Stimulated activated CD4-positive, alpha-beta T cell treated with anti-CD3 and anti-CD28 coated beads, Interleukin-15, amount 100 ng/mL, for 48 hours (primary cell): ENCODE measurements at regions not wholly inside any gene's neighbourhood (a gene's known extent, or its start where the extent isn't known, plus 50 kb on each side); places are given as distances from the start of the nearest gene placed in this dataset.
"Not testable (repeated sequence)": the region's sequence is repeated elsewhere in the genome, so short reads cannot be mapped to it uniquely, and the experiment has no call there.

Source experiments
- DNase-seq, 2 donors: peaks; one replicate each; pipeline ENCODE4 v3.0.0-alpha.2; 2020; ENCODE audit warnings: low read depth in 2 of 2

DNA sequence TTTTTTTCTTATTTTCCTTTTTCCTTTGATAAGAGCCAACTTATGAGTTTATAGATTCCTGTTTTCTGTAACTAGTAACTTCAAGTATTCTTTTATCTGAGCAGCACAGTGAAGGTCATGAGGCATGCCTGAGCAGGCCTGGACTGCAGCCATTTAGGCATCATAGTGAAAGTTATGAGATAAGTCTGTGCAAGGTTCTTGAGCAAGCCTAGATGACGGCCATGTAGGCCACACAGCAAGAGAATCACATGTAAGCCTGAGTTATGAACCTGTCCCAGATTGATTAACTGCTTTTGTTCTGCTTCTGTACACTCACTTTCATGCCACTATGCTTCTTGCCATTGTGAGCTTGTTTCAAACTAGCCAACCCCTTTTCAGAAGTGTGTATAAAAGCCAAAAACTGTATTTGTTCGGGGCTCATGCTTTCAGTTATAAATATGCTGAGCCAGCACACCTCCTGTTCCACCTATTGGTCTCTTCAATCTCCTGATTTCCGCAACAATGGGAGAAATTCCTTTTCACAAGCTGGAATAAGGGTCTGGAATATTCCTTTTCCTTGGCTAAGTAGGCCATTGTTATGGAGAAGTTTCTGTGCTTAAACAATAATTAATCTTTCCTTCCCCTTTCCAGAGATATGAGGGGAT, 745.7 kb downstream of the FAM181B start:
- DNase-seq = no peak

DNA sequence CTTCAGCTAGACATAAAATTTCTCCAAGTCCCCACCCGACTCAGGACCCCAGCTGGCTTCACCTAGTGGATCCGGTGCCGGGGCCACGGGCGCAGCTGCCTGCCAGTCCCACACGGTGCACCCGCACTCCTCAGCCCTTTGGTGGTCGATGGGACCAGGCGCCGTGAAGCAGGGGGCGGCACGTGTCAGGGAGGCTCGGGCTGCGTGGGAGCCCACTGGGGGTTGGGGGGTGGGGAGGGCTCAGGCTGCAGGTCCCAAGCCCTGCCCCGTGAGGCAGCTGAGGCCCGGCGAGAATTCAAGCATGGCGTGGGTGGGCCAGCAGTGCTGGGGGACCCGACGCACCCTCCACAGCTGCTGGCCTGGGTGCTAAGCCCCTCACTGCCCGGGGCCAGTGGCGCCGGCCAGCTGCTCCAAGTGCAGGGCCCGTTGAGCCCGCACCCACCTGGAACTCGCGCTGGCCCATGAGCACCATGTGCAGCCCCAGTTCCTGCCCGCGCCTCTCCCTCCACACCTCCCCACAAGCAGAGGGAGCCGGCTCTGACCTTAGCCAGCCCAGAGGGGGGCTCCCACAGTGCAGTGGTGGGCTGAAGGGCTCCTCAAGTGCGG, 747.0 kb downstream of the FAM181B start:
- DNase-seq = no peak

DNA sequence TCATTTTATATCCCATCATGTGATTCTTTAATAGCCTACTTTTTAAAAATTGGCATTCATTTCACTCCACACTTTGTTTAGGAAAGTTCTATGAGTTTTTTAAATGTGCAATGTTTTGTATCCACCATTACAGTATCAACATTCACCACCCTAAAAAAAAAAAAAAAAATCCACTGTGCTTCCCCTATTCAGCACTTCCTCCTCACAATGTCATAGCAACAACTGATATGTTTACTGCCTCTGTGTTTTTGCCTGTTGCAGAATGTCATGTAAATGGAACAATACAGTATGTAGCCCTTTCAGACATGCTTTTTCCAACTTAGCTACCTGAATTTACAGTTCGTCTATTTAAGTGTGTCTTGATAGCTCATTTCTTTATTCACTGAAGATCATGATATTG, 754.2 kb downstream of the FAM181B start:
- DNase-seq = no peak

DNA sequence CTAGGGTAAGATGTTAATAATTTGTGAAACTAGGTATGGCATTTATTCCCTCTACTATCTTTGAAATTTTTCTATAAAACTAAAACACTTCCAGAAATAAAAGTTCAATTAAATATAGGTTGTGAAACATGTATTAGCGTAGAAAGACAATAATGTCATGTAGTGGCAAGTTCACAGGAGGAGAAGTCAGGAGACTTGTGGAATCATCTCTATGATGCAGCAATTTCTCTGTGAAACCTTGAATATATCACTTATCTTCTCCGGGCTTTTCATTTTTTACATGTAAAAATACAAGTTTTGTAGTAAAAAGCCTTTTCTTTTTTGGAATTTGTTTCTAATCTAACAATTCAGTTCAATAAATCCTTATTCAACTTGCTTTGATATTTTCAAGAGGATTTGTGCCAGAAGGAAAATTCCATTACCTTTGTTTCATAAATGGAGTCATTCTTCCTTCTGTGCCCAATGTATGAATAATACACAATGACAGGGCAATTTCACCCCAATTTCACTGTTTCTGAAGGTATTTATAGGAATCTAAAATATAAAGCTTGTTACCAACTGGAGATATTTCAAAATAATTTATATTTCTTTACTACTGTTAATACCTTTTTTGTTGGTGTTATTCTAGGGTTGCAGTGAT, 758.3 kb downstream of the FAM181B start:
- no peak for DNase-seq

DNA sequence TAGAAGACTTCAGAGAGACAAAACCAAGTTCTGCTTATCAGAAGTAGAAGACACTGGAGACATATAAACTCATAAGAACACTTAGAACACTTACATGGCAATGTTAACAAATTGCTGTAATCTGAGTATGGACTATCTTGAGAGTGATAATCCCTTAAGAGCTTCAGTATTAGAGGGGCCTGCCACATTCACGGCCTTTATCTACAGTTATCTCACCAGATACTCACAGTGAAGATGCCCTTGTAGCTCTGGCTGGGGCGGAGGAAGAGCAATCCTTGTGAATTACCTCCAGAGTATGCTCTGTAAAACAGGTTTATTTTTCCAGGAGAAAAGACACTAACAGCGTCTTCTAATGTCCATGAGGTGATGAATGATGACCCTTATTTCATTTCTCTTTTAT, 762.8 kb downstream of the FAM181B start:
- no peak for DNase-seq

DNA sequence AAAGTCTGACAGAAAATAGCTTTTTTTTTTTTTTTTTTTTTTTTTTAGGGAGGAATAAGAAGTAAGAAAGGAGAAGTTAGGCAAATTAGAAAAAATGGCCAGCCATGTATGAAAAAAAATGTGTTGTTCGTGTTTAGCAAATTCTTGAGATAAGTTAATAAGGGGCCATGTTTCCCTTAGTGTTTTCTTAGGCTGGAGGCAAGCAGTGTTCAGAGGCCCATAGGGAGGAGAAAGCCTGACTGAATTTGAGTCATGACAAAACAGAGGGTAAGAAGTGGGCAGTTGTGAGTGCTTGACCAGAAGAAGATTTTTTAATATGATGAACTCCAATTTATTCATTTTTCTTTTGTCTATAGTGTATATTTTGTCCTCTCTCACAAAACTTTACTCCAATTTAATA, 766.4 kb downstream of the FAM181B start:
- no peak for DNase-seq

DNA sequence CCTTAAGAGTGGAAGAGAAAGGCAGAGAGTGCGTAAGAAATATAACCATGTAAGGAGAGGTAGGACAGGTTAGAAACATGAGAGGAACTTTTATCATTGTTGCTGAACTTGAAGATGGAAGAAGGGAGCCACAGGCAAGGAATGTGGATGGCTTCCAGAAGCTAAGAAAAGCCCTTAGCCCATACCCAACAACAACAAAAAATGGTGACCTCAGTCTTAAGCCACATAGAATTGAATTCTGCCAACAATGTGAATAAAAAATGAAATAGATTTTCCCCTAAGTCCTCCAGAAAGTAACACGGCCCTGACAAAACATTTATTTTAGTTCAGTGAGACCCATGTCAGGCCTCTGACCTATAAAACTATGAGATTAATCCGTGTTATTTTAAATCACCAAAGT, 767.3 kb downstream of the FAM181B start:
- no peak for DNase-seq

DNA sequence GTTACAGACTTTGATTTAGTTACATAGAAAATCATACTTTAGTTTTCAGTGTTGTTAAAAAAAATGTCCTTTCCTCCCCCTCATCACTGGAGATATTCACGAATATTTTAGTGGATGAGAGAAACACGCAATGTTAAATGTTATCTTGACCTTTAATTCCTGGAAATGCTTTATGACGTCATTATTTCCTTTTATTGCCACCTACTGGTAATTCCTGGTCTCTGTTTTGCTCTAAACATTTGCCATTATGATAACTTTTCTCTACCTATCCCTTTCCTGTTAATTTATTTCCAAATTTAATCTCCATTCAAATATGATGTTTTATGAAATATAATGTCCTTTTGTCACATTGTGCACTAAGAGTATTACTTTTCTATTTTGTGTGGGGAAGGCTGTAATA, 770.6 kb downstream of the FAM181B start:
- no peak for DNase-seq

DNA sequence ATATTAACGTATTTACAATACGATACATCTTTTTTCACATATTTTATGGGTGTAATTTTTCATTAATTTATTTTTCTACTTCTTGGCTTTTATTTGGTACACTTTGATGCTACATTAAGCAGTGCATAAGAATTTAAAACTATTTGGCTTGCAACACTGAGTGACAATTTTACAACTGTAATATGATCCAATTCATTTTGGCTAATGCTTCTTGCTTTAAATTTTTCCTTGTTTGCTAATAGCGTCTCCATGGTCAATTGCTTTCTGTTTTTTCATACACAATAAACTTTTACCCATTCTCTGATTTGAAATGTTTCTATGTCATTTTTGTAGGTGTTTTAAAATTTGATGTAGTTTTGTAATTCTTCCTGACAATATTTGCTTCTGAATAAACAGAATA, 773.2 kb downstream of the FAM181B start:
- no peak for DNase-seq

DNA sequence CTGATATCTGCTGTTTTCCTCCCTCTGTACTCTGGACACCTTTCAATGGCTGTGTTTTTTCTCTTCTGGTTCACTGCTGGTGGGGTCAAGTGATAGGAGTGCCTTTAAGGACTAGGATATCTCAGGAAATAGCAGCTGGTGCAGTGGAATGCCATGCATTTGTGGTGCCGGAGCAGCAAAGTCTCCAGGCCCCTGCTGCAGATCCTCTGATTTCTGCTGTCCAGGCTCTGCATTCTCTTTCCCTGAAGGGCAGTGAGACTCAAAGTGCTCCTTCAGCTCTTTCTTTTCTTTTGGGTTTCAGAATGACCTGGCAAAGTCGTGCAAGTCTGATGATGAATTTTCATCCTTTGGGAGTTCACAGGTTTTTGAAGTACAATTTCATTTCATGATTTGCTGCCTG, 774.3 kb downstream of the FAM181B start:
- no peak for DNase-seq

DNA sequence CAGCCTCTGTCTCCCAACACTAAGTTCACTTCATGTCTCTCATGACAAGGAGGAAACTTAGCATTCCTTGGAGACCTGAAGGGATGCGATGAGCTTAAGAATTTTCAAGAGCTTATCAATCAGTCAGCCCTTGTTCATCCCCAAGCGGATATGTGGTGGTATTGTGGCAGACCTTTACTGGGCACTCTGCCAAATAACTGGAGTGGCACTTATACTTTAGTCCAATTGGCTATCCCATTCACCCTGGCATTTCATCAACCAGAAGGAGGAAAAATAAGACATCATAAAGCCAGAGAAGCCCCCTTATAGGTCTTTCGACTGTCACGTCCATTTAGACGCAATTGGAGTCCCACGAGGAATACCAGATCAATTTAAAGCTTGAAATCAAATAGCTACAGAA, 779.4 kb downstream of the FAM181B start:
- not testable (repeated sequence) for DNase-seq

DNA sequence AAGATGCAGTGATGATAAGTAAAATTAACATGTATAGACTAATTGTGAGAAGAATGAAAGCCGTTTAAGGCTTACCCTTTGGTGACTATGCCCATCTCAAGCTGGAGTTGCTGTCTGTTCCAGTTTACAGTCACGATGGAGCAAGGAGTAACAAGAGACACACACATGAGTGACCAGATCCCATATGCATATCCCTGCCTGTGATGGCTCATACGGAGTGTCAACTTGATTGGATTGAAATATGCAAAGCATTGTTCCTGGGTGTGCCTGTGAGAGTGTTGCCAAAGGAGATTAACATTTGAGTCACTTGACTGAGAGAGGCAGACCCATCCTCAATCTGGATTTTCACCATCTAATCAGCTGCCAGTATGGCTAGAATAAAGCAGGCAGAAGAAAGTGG, 786.8 kb downstream of the FAM181B start:
- DNase-seq = no peak

DNA sequence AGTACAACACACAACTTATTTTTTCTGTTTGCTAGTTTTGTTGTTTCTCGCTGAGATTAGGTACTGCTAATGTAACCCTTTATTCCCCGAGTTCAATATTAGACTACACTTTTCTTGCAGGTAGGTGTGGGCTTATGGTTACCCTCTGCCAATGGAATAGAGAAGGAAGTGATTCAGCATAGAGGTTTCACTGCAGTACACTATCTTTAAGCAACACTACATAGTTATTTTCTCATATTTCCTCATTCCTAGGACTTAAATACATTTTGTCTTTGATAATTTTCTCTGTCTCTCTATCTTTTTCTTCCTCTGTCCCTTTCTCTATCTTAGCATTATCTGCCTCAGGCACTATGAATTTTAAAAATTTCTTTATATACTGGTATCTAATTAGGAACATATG, 791.0 kb downstream of the FAM181B start:
- DNase-seq = no peak

DNA sequence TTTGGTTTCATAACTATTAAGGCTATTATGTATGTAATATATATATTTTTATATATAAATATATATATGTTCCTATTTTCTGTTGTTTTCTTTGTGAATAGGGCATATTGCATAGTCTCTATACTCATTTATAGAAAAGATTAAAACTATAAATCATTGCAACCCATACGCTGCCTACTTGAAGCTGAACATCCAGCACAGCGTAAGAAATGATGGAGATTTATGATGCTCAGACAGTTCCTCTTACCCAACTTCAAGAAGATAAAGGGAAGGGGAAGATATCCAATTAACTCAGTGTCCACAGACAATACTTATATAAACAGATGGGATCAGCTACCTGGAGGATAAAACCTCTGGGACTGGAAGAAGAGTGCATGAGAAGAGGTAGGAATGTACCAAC, 791.7 kb downstream of the FAM181B start:
- DNase-seq = no peak

DNA sequence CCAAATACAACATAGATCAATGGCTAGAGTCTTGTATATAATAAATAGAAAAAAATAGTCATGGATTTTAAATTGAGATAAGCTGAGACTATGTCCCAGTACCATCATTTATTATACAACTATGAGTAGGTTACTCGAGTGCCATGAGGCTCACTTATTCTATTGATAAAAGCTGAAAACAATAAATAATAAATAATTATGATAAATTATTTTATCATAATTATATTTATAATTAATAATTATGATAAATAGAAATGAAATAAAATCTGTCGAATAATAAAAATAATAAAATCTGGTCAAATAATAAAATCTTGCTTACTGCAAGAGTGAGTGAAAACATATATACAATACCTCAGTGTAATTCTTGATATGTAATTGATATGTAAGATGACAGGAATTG, 801.4 kb downstream of the FAM181B start:
- no peak for DNase-seq

DNA sequence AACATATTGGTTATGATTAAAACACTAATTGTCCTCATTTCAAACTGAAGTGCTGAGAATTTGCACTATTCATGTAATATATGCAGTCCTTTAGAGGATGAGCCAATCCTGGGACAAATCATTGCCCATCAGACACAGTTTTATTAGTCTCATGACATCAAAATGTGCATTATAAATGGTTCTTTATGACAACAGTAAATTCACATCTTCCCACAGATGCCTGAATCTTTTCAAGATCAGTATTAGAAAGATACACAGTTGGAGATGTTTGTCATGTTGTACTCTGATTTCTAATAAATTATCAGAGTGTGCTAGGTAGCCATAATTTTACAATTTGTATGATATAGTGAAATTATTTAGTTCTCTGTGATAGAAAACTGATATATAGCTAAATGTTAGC, 813.5 kb downstream of the FAM181B start:
- DNase-seq = no peak

DNA sequence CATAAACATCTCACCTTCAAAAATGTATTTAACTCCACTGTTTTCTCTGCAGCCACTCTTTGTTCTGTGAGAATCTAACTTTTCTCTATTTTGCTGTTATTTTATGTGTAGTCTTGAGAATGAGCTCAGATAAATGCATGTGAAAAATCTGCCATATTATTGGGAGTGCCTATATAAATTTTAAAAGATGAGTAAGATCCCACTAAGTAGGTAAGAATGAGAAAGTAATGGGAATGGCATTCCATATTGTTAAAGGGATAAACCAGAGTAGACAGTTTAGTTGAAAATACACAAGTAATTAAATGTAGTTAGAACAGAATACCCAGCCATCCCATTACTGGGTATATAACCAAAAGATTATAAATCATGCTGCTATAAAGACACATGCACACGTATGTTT, 817.2 kb downstream of the FAM181B start:
- no peak for DNase-seq

DNA sequence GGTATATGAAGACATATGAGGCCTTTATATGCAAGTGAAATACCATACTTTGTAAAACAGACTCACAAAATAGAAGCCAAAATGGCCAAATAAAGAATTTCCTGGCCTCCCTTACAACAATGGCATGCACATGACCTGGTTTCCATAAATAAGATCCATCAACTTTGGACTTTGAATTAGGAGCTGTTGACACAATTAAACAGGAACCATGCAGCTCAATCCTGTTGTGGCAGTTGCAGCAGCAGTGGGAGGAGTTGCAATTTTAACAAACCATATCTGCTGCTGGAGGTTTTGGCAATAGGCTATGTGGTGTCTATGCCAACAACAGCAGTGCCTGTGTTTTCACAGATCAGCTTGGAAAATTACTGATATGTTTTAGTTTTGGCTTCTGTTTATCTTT, 818.6 kb downstream of the FAM181B start:
- no peak for DNase-seq

DNA sequence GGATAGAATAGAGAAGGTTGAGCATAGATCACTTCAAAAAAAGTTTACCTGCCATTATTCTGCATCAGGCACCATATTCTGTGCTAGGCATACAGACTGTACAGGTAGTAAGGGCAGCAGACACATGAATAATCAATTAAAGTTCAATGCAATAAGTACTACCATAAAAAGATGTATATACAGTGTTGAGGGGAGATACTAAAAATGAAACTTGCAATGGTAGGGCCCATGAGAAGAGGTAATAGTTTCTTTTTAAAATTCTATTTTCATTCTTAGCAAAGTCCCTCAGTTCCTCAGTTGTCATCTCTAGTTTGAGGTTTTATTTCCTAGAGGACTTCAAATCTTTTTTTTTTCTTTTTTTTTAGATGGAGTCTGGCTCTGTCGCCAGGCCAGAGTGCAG, 819.9 kb downstream of the FAM181B start:
- DNase-seq = no peak

DNA sequence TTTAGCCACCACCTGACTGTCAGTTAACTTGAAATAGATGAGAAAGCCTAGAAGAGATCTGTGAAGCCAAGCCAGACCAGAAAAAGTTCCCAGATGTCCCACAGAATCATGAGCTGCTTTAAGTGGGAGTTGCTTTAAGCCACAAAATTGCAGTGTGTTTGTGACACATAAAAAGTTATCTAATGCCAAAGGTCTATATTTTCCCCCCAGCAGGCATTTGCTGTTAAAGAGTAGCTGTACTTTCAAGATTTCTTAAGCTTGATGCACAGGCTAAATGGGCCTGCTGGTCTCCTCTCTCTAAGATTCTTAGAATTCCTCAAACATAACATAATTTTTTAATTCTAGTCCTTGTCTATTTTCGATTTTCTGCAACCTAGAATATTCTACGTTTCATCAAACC, 825.7 kb downstream of the FAM181B start:
- DNase-seq = no peak

DNA sequence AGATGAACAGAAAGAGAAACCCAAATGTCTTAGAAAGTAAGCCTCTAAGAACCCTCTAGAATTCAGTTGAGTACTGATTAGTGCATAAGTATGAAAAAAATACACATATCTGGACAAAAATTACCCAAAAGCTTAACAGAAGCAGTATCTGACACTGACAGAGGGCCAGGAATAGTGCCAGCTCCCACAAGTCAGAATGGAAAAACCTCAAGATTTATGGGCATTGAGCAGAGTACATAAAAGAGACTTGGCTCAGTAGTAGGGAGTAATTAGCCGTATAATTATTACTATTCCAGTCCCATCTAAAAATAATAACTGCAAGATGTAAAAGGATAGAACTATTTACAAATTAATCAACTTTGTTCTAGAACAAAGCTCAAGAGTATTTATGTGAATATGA, 834.5 kb downstream of the FAM181B start:
- no peak for DNase-seq

DNA sequence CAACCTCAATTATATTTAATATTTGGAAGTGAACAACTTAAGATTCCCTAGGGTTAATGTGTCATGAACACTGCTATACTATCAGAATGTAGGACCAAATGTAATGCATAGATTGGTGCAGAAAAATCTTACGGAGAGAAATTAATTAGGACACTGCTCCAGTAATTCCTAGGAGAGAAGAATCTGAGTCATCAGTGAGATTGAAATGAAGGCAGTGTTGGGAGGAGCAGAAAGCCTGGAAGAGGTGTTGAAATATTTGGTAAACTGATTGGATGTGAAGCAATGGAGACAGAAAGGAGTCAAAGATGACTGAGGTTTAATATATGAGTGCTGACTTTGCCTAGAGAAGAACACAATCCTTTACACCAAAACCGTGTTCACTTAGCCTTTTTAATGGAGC, 836.0 kb downstream of the FAM181B start:
- no peak for DNase-seq

DNA sequence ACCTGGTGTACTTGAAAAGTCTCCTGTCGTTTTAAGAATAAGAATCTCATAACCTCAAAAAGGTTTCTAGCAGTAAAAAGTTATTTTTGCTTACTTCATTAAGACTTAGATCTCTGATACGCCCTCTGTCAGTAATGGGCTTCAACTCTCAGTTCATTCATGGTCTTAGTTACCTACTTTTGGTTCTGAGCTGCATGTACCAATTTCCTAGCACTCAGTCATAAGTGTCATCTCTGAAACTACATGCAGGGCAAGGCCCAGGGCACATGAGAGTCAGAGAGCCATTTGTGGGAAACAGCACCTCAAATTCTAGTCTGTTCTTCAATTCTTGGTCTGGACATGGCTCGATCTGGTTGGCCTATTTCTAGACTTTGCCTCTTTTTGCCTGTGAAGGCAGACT, 838.4 kb downstream of the FAM181B start:
- DNase-seq = no peak
